PC-3 (cell line): ENCODE measurements at regions not wholly inside any gene's neighbourhood (a gene's known extent, or its start where the extent isn't known, plus 50 kb on each side); places are given as distances from the start of the nearest gene placed in this dataset.
"Not testable (repeated sequence)": the region's sequence is repeated elsewhere in the genome, so short reads cannot be mapped to it uniquely, and the experiment has no call there.

ENCODE experiments used
- CTCF ChIP-seq: fragments of 300-600 bp; sonication (generic); conservative IDR thresholded peaks from 2 replicates; pipeline ENCODE4 v1.5.1; 2017; ENCODE audit warnings: antibody characterized with exemption, low read depth, mild to moderate bottlenecking, low read length
- EZH2 ChIP-seq: fragments of 300-600 bp; sonication (generic); IDR thresholded peaks from one replicate; pipeline ENCODE4 v1.6.1; 2017; ENCODE audit warnings: antibody characterized with exemption, mild to moderate bottlenecking, low read length; ENCODE audit not compliant: unreplicated experiment

DNA sequence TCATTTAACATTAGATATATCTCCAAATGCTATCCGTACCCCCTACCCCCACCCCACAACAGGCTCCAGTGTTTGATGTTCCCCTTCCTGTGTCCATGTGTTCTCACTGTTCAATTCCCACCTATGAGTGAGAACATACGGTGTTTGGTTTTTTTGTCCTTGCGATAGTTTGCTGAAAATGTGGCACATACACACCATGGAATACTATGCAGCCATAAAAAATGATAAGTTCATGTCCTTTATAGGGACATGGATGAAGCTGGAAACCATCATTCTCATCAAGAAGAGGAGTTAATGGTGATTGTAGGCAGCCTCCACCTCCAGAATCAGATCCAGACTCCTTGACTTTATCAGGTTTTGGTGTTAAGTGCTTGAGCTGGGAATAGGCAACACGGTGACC, 261.1 kb downstream of the RCHY1 start:
- not testable (repeated sequence) for TF ChIP-seq CTCF, EZH2
